GM12891 (cell line): ENCODE measurements at regions not wholly inside any gene's neighbourhood (a gene's known extent, or its start where the extent isn't known, plus 50 kb on each side); places are given as distances from the start of the nearest gene placed in this dataset.

Source experiments
- POLR2A ChIP-seq: IDR thresholded peaks from 2 replicates; pipeline ENCODE4 v1.6.1; 2011; ENCODE audit warnings: low read depth, low read length, control low read depth
- POLR2AphosphoS5 ChIP-seq: IDR thresholded peaks from 2 replicates; pipeline ENCODE4 v1.6.1; 2011; ENCODE audit warnings: low read depth, low read length, control low read depth
- POU2F2 ChIP-seq: IDR thresholded peaks from 2 replicates; pipeline ENCODE4 v1.6.1; 2011; ENCODE audit warnings: low read depth, mild to moderate bottlenecking, control low read depth, low read length, moderate library complexity
- TAF1 ChIP-seq: IDR thresholded peaks from 2 replicates; pipeline ENCODE4 v1.6.1; 2011; ENCODE audit warnings: low read depth, low read length, control low read depth

GRCh38 chr2:156175946-156176345, 156.6 kb downstream of the NR4A2 start:
- TF ChIP-seq TAF1 (no peak), POLR2A (no peak), POLR2AphosphoS5 (no peak), POU2F2 (no peak)
